ENCODE measurements at regions not wholly inside any gene's neighbourhood (a gene's known extent, or its start where the extent isn't known, plus 50 kb on each side); places are given as distances from the start of the nearest gene placed in this dataset.

- TF ChIP-seq CTCF (IDR thresholded peaks at IDR 0.05; ENCODE audit: low read depth, low read length, poor library complexity, severe bottlenecking) (no peak), EZH2phosphoT487 (IDR thresholded peaks at IDR 0.05; ENCODE audit: borderline replicate concordance, low read length) (no peak)
Observed at GRCh38 chr1:216904471-216904870, 181.2 kb upstream of the ESRRG start.

All from DOHH2 (cell line).